ENCODE measurements at regions not wholly inside any gene's neighbourhood (a gene's known extent, or its start where the extent isn't known, plus 50 kb on each side); places are given as distances from the start of the nearest gene placed in this dataset.

DNA sequence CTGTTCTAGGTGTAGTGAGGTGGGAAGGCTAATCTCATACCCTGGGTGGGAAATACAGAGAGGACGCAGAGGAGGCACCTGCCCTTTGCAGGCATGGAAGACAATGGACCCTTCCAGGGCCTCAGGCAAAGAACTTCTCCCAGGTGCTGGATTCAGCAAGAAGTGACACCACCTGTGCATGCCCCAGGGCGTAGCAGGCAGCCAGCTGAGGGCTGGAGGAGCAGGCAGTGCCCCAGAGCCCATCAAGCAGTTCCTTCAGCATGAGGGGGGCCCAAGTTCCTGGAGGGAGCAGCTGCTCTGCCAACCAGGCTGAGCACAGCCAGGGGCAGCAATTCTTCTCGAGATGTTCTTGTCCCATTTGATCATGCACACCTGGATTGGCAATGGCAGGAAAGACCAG lies 170.3 kb upstream of the PDE10A start:
- H3K27ac ChIP-seq (ENCODE audit: low read depth in 2 of 2, low read length in 2 of 2), result no peak overlapping the region
- peaks cover 15 to 18% of the 10 kb centered on the region in 2 donors for H3K4me1 ChIP-seq (ENCODE audit: control insufficient read depth in 2 of 2, insufficient read depth in 2 of 2, low read length in 2 of 2)
- no peak overlapping the region for H3K4me3 ChIP-seq (ENCODE audit: low read length in 2 of 2)
- no peak overlapping the region for H3K9ac ChIP-seq (ENCODE audit: low read depth in 1 of 2, low read length in 2 of 2)
- no peaks in the 10 kb centered on the region for H3K36me3 ChIP-seq (ENCODE audit: control insufficient read depth in 2 of 2, insufficient read depth in 2 of 2, low read length in 2 of 2)
- no peaks in the 10 kb centered on the region for H3K9me3 ChIP-seq (ENCODE audit: control insufficient read depth in 2 of 2, low read length in 2 of 2)
- H3K27me3 ChIP-seq (ENCODE audit: control insufficient read depth in 2 of 2, insufficient read depth in 2 of 2, low read length in 2 of 2), result peaks cover 0 to 2% of the 10 kb centered on the region in 2 donors

DNA sequence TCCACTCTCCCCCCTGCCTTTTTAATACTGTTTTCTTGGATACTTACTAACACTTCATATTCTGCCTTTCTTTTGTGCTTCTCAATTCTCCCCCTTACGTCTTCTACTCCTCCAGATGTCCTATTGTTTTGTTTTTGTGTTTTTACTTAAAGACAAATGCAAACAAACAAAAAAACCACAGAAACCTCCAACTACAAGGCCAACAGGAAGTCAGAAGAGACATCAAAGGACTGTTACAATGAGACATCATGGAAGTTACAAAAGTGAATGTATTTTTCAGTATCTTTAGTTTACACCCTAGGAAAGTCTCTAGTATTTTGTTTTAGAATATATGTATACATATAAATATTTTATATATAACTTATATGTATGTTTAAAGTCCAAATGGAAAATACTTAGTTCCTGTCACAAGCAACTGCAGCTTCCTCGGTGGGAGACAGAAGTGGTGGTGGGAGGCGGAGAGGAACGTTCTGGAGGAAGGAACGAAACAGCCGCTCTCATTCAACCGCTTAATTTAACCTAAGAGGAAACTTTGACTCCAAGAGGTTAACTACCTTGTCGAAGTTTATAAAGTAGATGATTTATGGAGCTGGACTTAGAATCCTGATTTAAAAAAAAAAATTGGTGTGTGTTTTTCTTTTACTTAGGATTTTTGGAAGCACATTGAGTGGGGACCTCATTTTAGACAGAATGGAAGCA lies 168.9 kb upstream of the PDE10A start:
- Histone ChIP-seq H3K27ac (ENCODE audit: low read depth in 2 of 2, low read length in 2 of 2) (no peak overlapping the region), H3K9ac (ENCODE audit: low read depth in 1 of 2, low read length in 2 of 2) (no peak overlapping the region), H3K4me3 (ENCODE audit: low read length in 2 of 2) (no peak overlapping the region), H3K9me3 (ENCODE audit: control insufficient read depth in 2 of 2, low read length in 2 of 2) (no peaks in the 10 kb centered on the region), H3K36me3 (ENCODE audit: control insufficient read depth in 2 of 2, insufficient read depth in 2 of 2, low read length in 2 of 2) (no peaks in the 10 kb centered on the region), H3K4me1 (ENCODE audit: control insufficient read depth in 2 of 2, insufficient read depth in 2 of 2, low read length in 2 of 2) (peaks cover 15% of the 10 kb centered on the region in 2 donors), H3K27me3 (ENCODE audit: control insufficient read depth in 2 of 2, insufficient read depth in 2 of 2, low read length in 2 of 2) (peaks cover 0 to 2% of the 10 kb centered on the region in 2 donors)

DNA sequence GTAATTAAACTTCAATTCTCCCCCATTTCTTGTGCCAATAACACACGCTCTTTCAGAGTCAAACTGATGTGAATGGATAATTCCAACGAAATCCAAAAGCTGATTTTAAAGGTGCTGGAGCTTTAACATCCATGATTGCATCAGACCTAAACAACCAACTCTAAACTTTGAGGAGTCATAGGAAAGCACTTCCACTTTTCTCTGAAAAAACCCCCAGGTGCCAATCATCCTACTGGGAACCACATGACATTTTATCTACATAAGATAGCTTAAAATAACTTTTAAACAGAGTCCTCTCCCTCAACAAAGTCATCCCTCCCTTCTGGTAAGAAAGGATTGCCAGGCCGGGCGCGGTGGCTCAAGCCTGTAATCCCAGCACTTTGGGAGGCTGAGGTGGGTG lies 167.7 kb upstream of the PDE10A start:
- peaks cover 15% of the 10 kb centered on the region in 2 donors for H3K4me1 ChIP-seq (ENCODE audit: control insufficient read depth in 2 of 2, insufficient read depth in 2 of 2, low read length in 2 of 2)
- no peak overlapping the region for H3K27ac ChIP-seq (ENCODE audit: low read depth in 2 of 2, low read length in 2 of 2)
- H3K36me3 ChIP-seq (ENCODE audit: control insufficient read depth in 2 of 2, insufficient read depth in 2 of 2, low read length in 2 of 2), result no peaks in the 10 kb centered on the region
- peaks cover 0 to 2% of the 10 kb centered on the region in 2 donors for H3K27me3 ChIP-seq (ENCODE audit: control insufficient read depth in 2 of 2, insufficient read depth in 2 of 2, low read length in 2 of 2)
- no peak overlapping the region for H3K4me3 ChIP-seq (ENCODE audit: low read length in 2 of 2)
- H3K9me3 ChIP-seq (ENCODE audit: control insufficient read depth in 2 of 2, low read length in 2 of 2), result no peaks in the 10 kb centered on the region
- H3K9ac ChIP-seq (ENCODE audit: low read depth in 1 of 2, low read length in 2 of 2), result no peak overlapping the region

DNA sequence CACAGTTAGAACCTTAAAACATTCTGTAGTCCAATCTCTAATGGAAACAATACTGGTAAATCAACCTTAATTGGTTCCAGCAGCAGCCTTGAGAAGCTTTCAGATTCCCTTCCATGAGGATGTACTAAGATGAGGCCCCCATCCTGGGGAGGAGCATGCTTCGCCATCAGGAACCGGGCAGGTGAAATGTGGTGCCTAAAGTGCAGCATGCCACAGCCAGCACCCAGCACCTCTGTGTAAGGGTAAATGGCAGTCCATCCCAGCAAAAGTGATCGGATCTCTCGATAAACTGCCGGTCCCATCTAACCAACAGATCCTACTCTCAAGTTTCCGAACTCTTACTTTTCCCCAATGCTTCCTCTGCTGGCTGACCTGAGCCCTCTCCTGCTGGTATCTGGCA lies 166.3 kb upstream of the PDE10A start:
- Histone ChIP-seq H3K9ac (ENCODE audit: low read depth in 1 of 2, low read length in 2 of 2) (no peak overlapping the region), H3K4me3 (ENCODE audit: low read length in 2 of 2) (no peak overlapping the region), H3K27ac (ENCODE audit: low read depth in 2 of 2, low read length in 2 of 2) (no peak overlapping the region), H3K36me3 (ENCODE audit: control insufficient read depth in 2 of 2, insufficient read depth in 2 of 2, low read length in 2 of 2) (no peaks in the 10 kb centered on the region), H3K4me1 (ENCODE audit: control insufficient read depth in 2 of 2, insufficient read depth in 2 of 2, low read length in 2 of 2) (peaks cover 2 to 5% of the 10 kb centered on the region in 2 donors), H3K27me3 (ENCODE audit: control insufficient read depth in 2 of 2, insufficient read depth in 2 of 2, low read length in 2 of 2) (no peaks in the 10 kb centered on the region), H3K9me3 (ENCODE audit: control insufficient read depth in 2 of 2, low read length in 2 of 2) (no peaks in the 10 kb centered on the region)

DNA sequence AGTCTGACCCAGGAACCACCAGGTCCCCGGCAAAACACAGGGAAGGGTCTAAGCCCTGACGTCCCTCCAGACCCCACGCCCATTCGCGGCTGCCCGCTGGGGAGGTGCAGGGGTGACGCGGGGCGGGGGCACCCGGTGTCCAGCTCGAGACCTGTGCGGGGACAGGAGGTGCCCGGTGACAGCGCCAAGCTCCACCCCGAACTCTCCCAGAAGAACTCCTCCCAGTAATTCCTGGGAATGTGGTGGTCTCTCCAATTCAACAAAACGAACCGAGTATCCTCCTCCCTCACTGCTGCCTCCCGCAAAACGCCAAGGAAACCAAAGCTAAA lies 164.1 kb upstream of the PDE10A start:
- no peak overlapping the region for H3K4me3 ChIP-seq (ENCODE audit: low read length in 2 of 2)
- H3K4me1 ChIP-seq (ENCODE audit: control insufficient read depth in 2 of 2, insufficient read depth in 2 of 2, low read length in 2 of 2), result no peaks in the 10 kb centered on the region
- H3K27ac ChIP-seq (ENCODE audit: low read depth in 2 of 2, low read length in 2 of 2), result no peak overlapping the region
- no peaks in the 10 kb centered on the region for H3K36me3 ChIP-seq (ENCODE audit: control insufficient read depth in 2 of 2, insufficient read depth in 2 of 2, low read length in 2 of 2)
- H3K9ac ChIP-seq (ENCODE audit: low read depth in 1 of 2, low read length in 2 of 2), result no peak overlapping the region
- H3K27me3 ChIP-seq (ENCODE audit: control insufficient read depth in 2 of 2, insufficient read depth in 2 of 2, low read length in 2 of 2), result no peaks in the 10 kb centered on the region
- no peaks in the 10 kb centered on the region for H3K9me3 ChIP-seq (ENCODE audit: control insufficient read depth in 2 of 2, low read length in 2 of 2)

DNA sequence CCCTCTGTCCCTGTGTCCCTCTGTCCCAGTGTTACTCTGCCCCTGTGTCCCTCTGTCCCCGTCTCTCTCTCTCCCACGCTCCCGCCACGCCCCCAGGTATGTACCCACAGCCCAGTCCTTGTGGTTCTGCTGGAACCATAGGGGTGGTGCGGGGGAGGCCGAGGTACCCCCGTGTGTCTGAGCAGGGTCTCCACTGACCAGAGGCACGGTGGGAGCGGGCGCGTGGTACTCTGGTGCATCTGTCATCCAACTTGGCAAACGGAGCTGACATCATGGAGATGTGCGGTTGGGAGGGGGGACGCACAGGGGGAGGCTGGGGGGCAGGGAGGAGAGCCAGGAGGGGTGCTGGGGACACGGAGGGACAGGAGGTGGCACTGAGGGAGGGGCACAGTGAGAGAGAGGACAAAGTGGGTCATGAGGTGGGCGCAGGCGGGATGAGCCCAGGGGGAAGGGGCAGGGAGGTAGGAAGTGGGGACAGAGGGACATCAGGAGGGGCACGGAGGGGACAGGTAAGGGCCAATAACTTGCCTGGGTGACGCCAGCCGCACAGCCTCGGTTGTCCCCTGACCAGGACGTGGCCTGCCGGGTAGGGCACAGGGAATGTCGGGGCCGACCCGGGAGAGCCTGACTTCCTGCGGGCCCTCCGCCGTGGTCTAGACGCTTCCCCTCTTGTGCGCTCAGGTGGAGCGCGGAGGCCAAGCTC lies 163.6 kb upstream of the PDE10A start:
- Histone ChIP-seq H3K4me1 (ENCODE audit: control insufficient read depth in 2 of 2, insufficient read depth in 2 of 2, low read length in 2 of 2) (no peaks in the 10 kb centered on the region), H3K36me3 (ENCODE audit: control insufficient read depth in 2 of 2, insufficient read depth in 2 of 2, low read length in 2 of 2) (no peaks in the 10 kb centered on the region), H3K27ac (ENCODE audit: low read depth in 2 of 2, low read length in 2 of 2) (no peak overlapping the region), H3K4me3 (ENCODE audit: low read length in 2 of 2) (no peak overlapping the region), H3K9ac (ENCODE audit: low read depth in 1 of 2, low read length in 2 of 2) (no peak overlapping the region), H3K9me3 (ENCODE audit: control insufficient read depth in 2 of 2, low read length in 2 of 2) (no peaks in the 10 kb centered on the region), H3K27me3 (ENCODE audit: control insufficient read depth in 2 of 2, insufficient read depth in 2 of 2, low read length in 2 of 2) (no peaks in the 10 kb centered on the region)

DNA sequence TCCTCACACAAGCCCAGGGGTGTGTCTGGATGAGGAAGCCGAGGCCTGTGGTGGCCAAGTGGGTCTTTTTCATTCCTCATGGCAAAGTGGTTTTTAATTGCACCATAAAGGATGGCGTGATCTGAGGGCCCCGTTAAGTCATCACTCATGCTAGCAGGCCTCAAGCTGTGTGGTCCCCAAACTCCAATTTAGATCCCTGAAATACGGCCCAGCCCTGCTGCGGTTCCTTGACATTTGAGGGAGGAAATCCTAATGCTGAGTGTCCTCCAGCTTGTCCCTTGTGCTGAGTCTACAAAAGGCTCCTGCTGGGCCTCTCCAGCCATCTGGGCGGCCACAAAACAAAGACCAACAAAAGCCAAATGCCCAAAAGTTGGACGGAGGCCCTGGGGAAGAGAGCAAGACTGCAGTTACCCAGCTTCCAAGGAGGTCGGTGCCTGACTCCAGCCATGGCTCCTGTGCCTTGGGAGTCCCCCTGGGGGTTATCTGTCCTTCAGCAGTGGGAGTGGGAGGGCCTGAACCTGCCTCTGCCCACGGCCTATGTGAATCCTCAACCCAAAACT lies 162.3 kb upstream of the PDE10A start:
- Histone ChIP-seq H3K9ac (ENCODE audit: low read depth in 1 of 2, low read length in 2 of 2) (no peak overlapping the region), H3K9me3 (ENCODE audit: control insufficient read depth in 2 of 2, low read length in 2 of 2) (no peaks in the 10 kb centered on the region), H3K4me3 (ENCODE audit: low read length in 2 of 2) (no peak overlapping the region), H3K27ac (ENCODE audit: low read depth in 2 of 2, low read length in 2 of 2) (no peak overlapping the region), H3K4me1 (ENCODE audit: control insufficient read depth in 2 of 2, insufficient read depth in 2 of 2, low read length in 2 of 2) (no peaks in the 10 kb centered on the region), H3K27me3 (ENCODE audit: control insufficient read depth in 2 of 2, insufficient read depth in 2 of 2, low read length in 2 of 2) (no peaks in the 10 kb centered on the region), H3K36me3 (ENCODE audit: control insufficient read depth in 2 of 2, insufficient read depth in 2 of 2, low read length in 2 of 2) (no peaks in the 10 kb centered on the region)

DNA sequence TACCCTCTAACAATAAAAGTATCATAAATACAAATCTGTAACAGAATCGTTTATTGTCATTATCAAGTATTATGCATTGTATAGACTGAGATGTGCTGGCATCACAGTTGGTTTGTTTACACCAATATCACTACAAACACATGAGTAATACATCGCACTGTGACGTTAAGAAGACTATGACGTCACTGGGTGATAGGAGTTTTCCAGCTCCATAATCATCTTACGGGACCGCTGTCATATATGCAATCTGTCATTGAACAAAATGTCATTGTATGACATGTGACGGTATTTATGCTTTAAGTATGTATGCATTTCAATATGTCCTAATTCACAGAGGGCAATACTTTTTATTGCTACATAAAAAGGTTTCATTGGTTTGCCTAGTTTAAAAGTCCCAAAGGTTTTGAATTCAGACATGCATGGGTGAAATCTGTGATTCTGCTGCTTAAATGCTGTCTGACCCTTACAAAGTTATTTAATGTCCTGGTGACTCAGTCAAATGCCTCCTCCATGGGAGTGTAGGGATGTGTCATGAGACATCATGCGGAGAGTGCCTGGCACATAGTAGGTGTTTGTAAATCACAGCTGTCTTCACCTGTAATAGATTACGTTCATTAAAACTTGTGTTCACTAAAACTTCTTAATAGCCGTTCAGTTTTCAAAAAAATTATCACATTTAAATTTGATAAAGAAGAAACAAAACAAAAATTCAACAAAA lies 160.7 kb upstream of the PDE10A start:
- Histone ChIP-seq H3K9me3 (ENCODE audit: control insufficient read depth in 2 of 2, low read length in 2 of 2) (no peaks in the 10 kb centered on the region), H3K4me3 (ENCODE audit: low read length in 2 of 2) (no peak overlapping the region), H3K36me3 (ENCODE audit: control insufficient read depth in 2 of 2, insufficient read depth in 2 of 2, low read length in 2 of 2) (no peaks in the 10 kb centered on the region), H3K9ac (ENCODE audit: low read depth in 1 of 2, low read length in 2 of 2) (no peak overlapping the region), H3K27ac (ENCODE audit: low read depth in 2 of 2, low read length in 2 of 2) (no peak overlapping the region), H3K4me1 (ENCODE audit: control insufficient read depth in 2 of 2, insufficient read depth in 2 of 2, low read length in 2 of 2) (no peaks in the 10 kb centered on the region), H3K27me3 (ENCODE audit: control insufficient read depth in 2 of 2, insufficient read depth in 2 of 2, low read length in 2 of 2) (peaks cover 8 to 10% of the 10 kb centered on the region in 2 donors)

DNA sequence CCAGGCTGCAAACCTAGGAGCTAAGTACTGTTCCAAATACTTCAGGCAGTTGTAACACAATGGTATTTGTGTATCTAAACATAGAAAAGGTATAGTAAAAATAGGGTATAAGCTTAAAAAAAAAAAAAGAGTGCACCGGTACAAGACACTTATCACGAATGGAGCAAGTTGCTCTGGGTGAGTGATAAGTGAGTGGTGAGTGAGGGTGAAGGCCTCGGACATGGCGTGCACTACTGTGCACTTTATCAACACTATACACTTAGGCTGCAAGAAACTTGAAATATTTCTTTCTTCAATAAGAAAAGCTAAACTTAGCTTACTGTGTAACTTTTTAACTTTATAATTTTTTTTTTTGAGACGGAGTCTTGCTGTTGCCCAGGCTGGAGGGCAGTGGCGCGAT lies 159.5 kb upstream of the PDE10A start:
- Histone ChIP-seq H3K9ac (ENCODE audit: low read depth in 1 of 2, low read length in 2 of 2) (no peak overlapping the region), H3K9me3 (ENCODE audit: control insufficient read depth in 2 of 2, low read length in 2 of 2) (no peaks in the 10 kb centered on the region), H3K27ac (ENCODE audit: low read depth in 2 of 2, low read length in 2 of 2) (no peak overlapping the region), H3K27me3 (ENCODE audit: control insufficient read depth in 2 of 2, insufficient read depth in 2 of 2, low read length in 2 of 2) (peaks cover 13 to 14% of the 10 kb centered on the region in 2 donors), H3K36me3 (ENCODE audit: control insufficient read depth in 2 of 2, insufficient read depth in 2 of 2, low read length in 2 of 2) (no peaks in the 10 kb centered on the region), H3K4me1 (ENCODE audit: control insufficient read depth in 2 of 2, insufficient read depth in 2 of 2, low read length in 2 of 2) (no peaks in the 10 kb centered on the region), H3K4me3 (ENCODE audit: low read length in 2 of 2) (no peak overlapping the region)

DNA sequence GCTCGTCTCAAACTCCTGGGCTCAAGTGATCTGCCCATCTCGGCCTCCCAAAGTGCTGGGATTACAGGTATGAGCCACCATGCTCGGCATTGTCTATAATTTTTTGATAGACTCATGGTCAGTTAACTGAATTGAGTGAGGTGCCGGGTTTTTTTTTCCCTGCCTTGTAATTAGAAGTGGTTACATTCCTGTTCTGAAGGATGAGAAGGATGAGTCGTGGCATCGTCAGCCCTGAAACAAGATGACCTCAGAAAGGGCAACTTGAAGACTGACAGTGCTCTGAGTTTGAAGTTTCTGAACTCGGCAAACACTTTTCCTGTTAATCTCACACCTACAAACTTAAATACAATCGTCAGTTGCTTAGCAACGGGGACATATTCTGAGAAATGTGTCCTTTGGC lies 158.7 kb upstream of the PDE10A start:
- Histone ChIP-seq H3K36me3 (ENCODE audit: control insufficient read depth in 2 of 2, insufficient read depth in 2 of 2, low read length in 2 of 2) (no peaks in the 10 kb centered on the region), H3K27me3 (ENCODE audit: control insufficient read depth in 2 of 2, insufficient read depth in 2 of 2, low read length in 2 of 2) (peaks cover 13 to 14% of the 10 kb centered on the region in 2 donors)

More for the DNA sequence above, 158.7 kb upstream of the PDE10A start:
- H3K27ac ChIP-seq (ENCODE audit: low read depth in 2 of 2, low read length in 2 of 2), result no peak overlapping the region
- H3K4me3 ChIP-seq (ENCODE audit: low read length in 2 of 2), result no peak overlapping the region
- H3K9me3 ChIP-seq (ENCODE audit: control insufficient read depth in 2 of 2, low read length in 2 of 2), result no peaks in the 10 kb centered on the region
- H3K4me1 ChIP-seq (ENCODE audit: control insufficient read depth in 2 of 2, insufficient read depth in 2 of 2, low read length in 2 of 2), result no peaks in the 10 kb centered on the region
- no peak overlapping the region for H3K9ac ChIP-seq (ENCODE audit: low read depth in 1 of 2, low read length in 2 of 2)

Data from mucosa of rectum (tissue), 2 donors.